ENCODE measurements at regions not wholly inside any gene's neighbourhood (a gene's known extent, or its start where the extent isn't known, plus 50 kb on each side); places are given as distances from the start of the nearest gene placed in this dataset.

- no peak overlapping the region for H3K4me2 ChIP-seq (ENCODE audit: low read length)
- POLR2A ChIA-PET (ENCODE audit: unreplicated experiment): no interaction called here
- peaks cover 6% of the 10 kb centered on the region; the same call in 1 of the 2 replicates for H3K27me3 ChIP-seq (ENCODE audit: low read length)
- no peak overlapping the region for H3K27ac ChIP-seq (ENCODE audit: low read length)
- no peaks in the 10 kb centered on the region for H4K20me1 ChIP-seq (ENCODE audit: low read length)
- no peak overlapping the region for H3K4me3 ChIP-seq (ENCODE audit: low read length)
- H3K9ac ChIP-seq (ENCODE audit: low read length): no peak overlapping the region
- no peak for ATAC-seq
- TF ChIP-seq EZH2 (IDR thresholded peaks at IDR 0.05; ENCODE audit: low read length, unreplicated experiment) (no peak), EZH2phosphoT487 (IDR thresholded peaks at IDR 0.05; ENCODE audit: borderline replicate concordance, low read length) (no peak)
- TF ChIP-seq, protein P1, sequence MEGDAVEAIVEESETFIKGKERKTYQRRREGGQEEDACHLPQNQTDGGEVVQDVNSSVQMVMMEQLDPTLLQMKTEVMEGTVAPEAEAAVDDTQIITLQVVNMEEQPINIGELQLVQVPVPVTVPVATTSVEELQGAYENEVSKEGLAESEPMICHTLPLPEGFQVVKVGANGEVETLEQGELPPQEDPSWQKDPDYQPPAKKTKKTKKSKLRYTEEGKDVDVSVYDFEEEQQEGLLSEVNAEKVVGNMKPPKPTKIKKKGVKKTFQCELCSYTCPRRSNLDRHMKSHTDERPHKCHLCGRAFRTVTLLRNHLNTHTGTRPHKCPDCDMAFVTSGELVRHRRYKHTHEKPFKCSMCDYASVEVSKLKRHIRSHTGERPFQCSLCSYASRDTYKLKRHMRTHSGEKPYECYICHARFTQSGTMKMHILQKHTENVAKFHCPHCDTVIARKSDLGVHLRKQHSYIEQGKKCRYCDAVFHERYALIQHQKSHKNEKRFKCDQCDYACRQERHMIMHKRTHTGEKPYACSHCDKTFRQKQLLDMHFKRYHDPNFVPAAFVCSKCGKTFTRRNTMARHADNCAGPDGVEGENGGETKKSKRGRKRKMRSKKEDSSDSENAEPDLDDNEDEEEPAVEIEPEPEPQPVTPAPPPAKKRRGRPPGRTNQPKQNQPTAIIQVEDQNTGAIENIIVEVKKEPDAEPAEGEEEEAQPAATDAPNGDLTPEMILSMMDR (conservative IDR thresholded peaks at IDR 0.05; ENCODE audit: low read depth, low read length): no peak
- BruUV-seq (replicated peaks): no TSS peak
- no peaks in the 10 kb centered on the region for H3K9me3 ChIP-seq (ENCODE audit: low read length)
- CTCF ChIA-PET: no interaction called here
- H3K9me2 ChIP-seq (replicated peaks; ENCODE audit: low read length): no peaks in the 10 kb centered on the region
- H3K36me3 ChIP-seq (ENCODE audit: low read depth, low read length): no peaks in the 10 kb centered on the region
- intact Hi-C loops (cut with micrococcal nuclease): no loop called here
- H3K79me2 ChIP-seq (ENCODE audit: low read length): no peaks in the 10 kb centered on the region
- H3F3A ChIP-seq (ENCODE audit: low read length, unreplicated experiment): no peaks in the 10 kb centered on the region
- H3K4me1 ChIP-seq (ENCODE audit: insufficient read depth, low read length): no peaks in the 10 kb centered on the region
- DNase-seq: no peak
- H2AFZ ChIP-seq (ENCODE audit: low read length): no peak overlapping the region
These were observed 139.3 kb upstream of the KBTBD8 start for GRCh38 chr3:66858656-66859381.

GRCh38 chr3:66860771-66861170 lies 137.3 kb upstream of the KBTBD8 start:
- 0 out of 2 replicates have a peak, but pooled peaks cover 12% of the 10 kb centered on the region for H3K27me3 ChIP-seq (ENCODE audit: low read length)
- no peaks in the 10 kb centered on the region for H3K4me1 ChIP-seq (ENCODE audit: insufficient read depth, low read length)
- no peak overlapping the region for H3K27ac ChIP-seq (ENCODE audit: low read length)
- no TSS peak for BruUV-seq (replicated peaks)
- H4K20me1 ChIP-seq (ENCODE audit: low read length): no peaks in the 10 kb centered on the region
- H3K4me2 ChIP-seq (ENCODE audit: low read length): no peak overlapping the region
- ATAC-seq (no peak), DNase-seq (no peak)
- ChIA-PET POLR2A (ENCODE audit: unreplicated experiment) (no interaction called here), CTCF (no interaction called here)
- no peaks in the 10 kb centered on the region for H3F3A ChIP-seq (ENCODE audit: low read length, unreplicated experiment)
- H3K9me3 ChIP-seq (ENCODE audit: low read length): no peaks in the 10 kb centered on the region
- no peaks in the 10 kb centered on the region for H3K79me2 ChIP-seq (ENCODE audit: low read length)
- H3K9me2 ChIP-seq (replicated peaks; ENCODE audit: low read length): no peaks in the 10 kb centered on the region
- intact Hi-C loops (cut with micrococcal nuclease): no loop called here
- TF ChIP-seq EZH2 (IDR thresholded peaks at IDR 0.05; ENCODE audit: low read length, unreplicated experiment) (no peak), EZH2phosphoT487 (IDR thresholded peaks at IDR 0.05; ENCODE audit: borderline replicate concordance, low read length) (no peak)
- TF ChIP-seq, protein P1 (conservative IDR thresholded peaks at IDR 0.05; ENCODE audit: low read depth, low read length): no peak
- no peak overlapping the region for H3K9ac ChIP-seq (ENCODE audit: low read length)
- H3K4me3 ChIP-seq (ENCODE audit: low read length): no peak overlapping the region
- no peak overlapping the region for H2AFZ ChIP-seq (ENCODE audit: low read length)
- H3K36me3 ChIP-seq (ENCODE audit: low read depth, low read length): no peaks in the 10 kb centered on the region
